Esophagus (tissue), 2 donors: ENCODE measurements at regions not wholly inside any gene's neighbourhood (a gene's known extent, or its start where the extent isn't known, plus 50 kb on each side); places are given as distances from the start of the nearest gene placed in this dataset.
"Not testable (repeated sequence)": the region's sequence is repeated elsewhere in the genome, so short reads cannot be mapped to it uniquely, and the experiment has no call there.

Experiments used
- H3K27ac ChIP-seq, 2 donors: one replicate each; pipeline ENCODE4 v1.5.1; 2013; ENCODE audit warnings: low read depth in 2 of 2, mild to moderate bottlenecking in 2 of 2, inconsistent platforms in 1 of 2, low read length in 1 of 2, moderate library complexity in 1 of 2
- H3K27me3 ChIP-seq, 2 donors: one replicate each; pipeline ENCODE4 v1.6.1; 2013; ENCODE audit warnings: low read length in 2 of 2, control low read depth in 1 of 2, mild to moderate bottlenecking in 1 of 2; ENCODE audit not compliant: insufficient read depth in 2 of 2, control insufficient read depth in 1 of 2
- H3K36me3 ChIP-seq, 2 donors: one replicate each; pipeline ENCODE4 v1.6.1; 2013; ENCODE audit warnings: low read length in 1 of 2; ENCODE audit not compliant: control insufficient read depth in 2 of 2, insufficient read depth in 2 of 2
- H3K4me1 ChIP-seq, 2 donors: one replicate each; pipeline ENCODE4 v1.6.1; 2013; ENCODE audit warnings: low read length in 1 of 2; ENCODE audit not compliant: control insufficient read depth in 2 of 2, insufficient read depth in 2 of 2
- H3K4me3 ChIP-seq, 2 donors: one replicate each; pipeline ENCODE4 v1.5.1; 2013; ENCODE audit warnings: low read length in 2 of 2, mild to moderate bottlenecking in 2 of 2, low read depth in 1 of 2, moderate library complexity in 1 of 2
- H3K9me3 ChIP-seq, 2 donors: one replicate each; pipeline ENCODE4 v1.6.1; 2013; ENCODE audit warnings: mild to moderate bottlenecking in 2 of 2, low read depth in 1 of 2, low read length in 1 of 2, moderate library complexity in 1 of 2; ENCODE audit not compliant: control insufficient read depth in 2 of 2, insufficient read depth in 1 of 2
- WGBS, 2 donors: extraction: QIAGEN DNeasy Blood & Tissue Kit; methylation state at CpG; one replicate each; pipeline ENCODE4 v1.1.7; 2013; 5-methylcytosine and 5-hydroxymethylcytosine counted together
- donor health status: healthy with polysubstance abuse.
- donor health status: Bipolar disorder and iron deficiency.

GRCh38 chr13:22956456-22957115 is 224.2 kb upstream of the SGCG start:
- not testable (repeated sequence) for H3K4me3 ChIP-seq, H3K4me1 ChIP-seq, H3K27me3 ChIP-seq, H3K9me3 ChIP-seq, H3K27ac ChIP-seq, H3K36me3 ChIP-seq
- WGBS, 2 donors: 78 to 79% methylated on average over 9 of the region's 9 CpGs

- H3K4me3 ChIP-seq, H3K9me3 ChIP-seq, H3K27me3 ChIP-seq, H3K36me3 ChIP-seq, H3K27ac ChIP-seq, H3K4me1 ChIP-seq: not testable (repeated sequence)
- 89% methylated on average over 13 to 14 of the region's 14 CpGs for WGBS, 2 donors
Measured at GRCh38 chr13:22959859-22960258, 220.9 kb upstream of the SGCG start.

- no peaks in the 10 kb centered on the region for H3K36me3 ChIP-seq
- no peak overlapping the region for H3K27ac ChIP-seq
- no peaks in the 10 kb centered on the region for H3K9me3 ChIP-seq
- 79 to 87% methylated on average over 8 of the region's 8 CpGs for WGBS, 2 donors
- H3K4me3 ChIP-seq: no peak overlapping the region
- H3K4me1 ChIP-seq: no peaks in the 10 kb centered on the region
- no peaks in the 10 kb centered on the region for H3K27me3 ChIP-seq
Measured at GRCh38 chr13:22960827-22961226, 220.0 kb upstream of the SGCG start.

GRCh38 chr13:22961342-22961741 is 219.4 kb upstream of the SGCG start:
- H3K27ac ChIP-seq, H3K9me3 ChIP-seq, H3K4me1 ChIP-seq, H3K36me3 ChIP-seq, H3K27me3 ChIP-seq, H3K4me3 ChIP-seq: not testable (repeated sequence)
- WGBS, 2 donors: 78 to 81% methylated on average over 4 to 10 of the region's 14 CpGs

GRCh38 chr13:22961835-22962537 is 218.8 kb upstream of the SGCG start:
- 67 to 74% methylated on average over 16 of the region's 16 CpGs for WGBS, 2 donors
- Histone ChIP-seq H3K27ac (no peak overlapping the region), H3K4me3 (no peak overlapping the region), H3K9me3 (no peaks in the 10 kb centered on the region), H3K4me1 (no peaks in the 10 kb centered on the region), H3K27me3 (no peaks in the 10 kb centered on the region), H3K36me3 (no peaks in the 10 kb centered on the region)

GRCh38 chr13:22963384-22964053 is 217.3 kb upstream of the SGCG start:
- WGBS, 2 donors: 62 to 76% methylated on average over 8 of the region's 8 CpGs
- not testable (repeated sequence) for H3K9me3 ChIP-seq, H3K36me3 ChIP-seq, H3K27ac ChIP-seq, H3K27me3 ChIP-seq, H3K4me3 ChIP-seq, H3K4me1 ChIP-seq

GRCh38 chr13:22964245-22964966 is 216.4 kb upstream of the SGCG start:
- H3K9me3 ChIP-seq: no peaks in the 10 kb centered on the region
- H3K4me1 ChIP-seq: no peaks in the 10 kb centered on the region
- H3K27me3 ChIP-seq: no peaks in the 10 kb centered on the region
- 55 to 64% methylated on average over 11 to 12 of the region's 12 CpGs for WGBS, 2 donors
- H3K4me3 ChIP-seq: no peak overlapping the region
- H3K27ac ChIP-seq: no peak overlapping the region
- no peaks in the 10 kb centered on the region for H3K36me3 ChIP-seq

GRCh38 chr13:22965011-22965857 is 215.5 kb upstream of the SGCG start:
- not testable (repeated sequence) for H3K36me3 ChIP-seq, H3K27me3 ChIP-seq, H3K9me3 ChIP-seq, H3K27ac ChIP-seq, H3K4me1 ChIP-seq, H3K4me3 ChIP-seq
- WGBS, 2 donors: 66 to 76% methylated on average over 27 to 28 of the region's 28 CpGs

- H3K9me3 ChIP-seq, H3K27me3 ChIP-seq, H3K27ac ChIP-seq, H3K4me3 ChIP-seq, H3K36me3 ChIP-seq, H3K4me1 ChIP-seq: not testable (repeated sequence)
- WGBS, 2 donors: 76 to 85% methylated on average over 7 of the region's 8 CpGs
Measured at GRCh38 chr13:22965858-22966239, 214.9 kb upstream of the SGCG start.
